GOT3 (cell line): ENCODE measurements at regions not wholly inside any gene's neighbourhood (a gene's known extent, or its start where the extent isn't known, plus 50 kb on each side); places are given as distances from the start of the nearest gene placed in this dataset.

Source experiments
- DNase-seq: peaks from one replicate; lab custom pipeline; 2025; ENCODE audit warnings: mixed read lengths; lab: John Stamatoyannopoulos, UW

DNA sequence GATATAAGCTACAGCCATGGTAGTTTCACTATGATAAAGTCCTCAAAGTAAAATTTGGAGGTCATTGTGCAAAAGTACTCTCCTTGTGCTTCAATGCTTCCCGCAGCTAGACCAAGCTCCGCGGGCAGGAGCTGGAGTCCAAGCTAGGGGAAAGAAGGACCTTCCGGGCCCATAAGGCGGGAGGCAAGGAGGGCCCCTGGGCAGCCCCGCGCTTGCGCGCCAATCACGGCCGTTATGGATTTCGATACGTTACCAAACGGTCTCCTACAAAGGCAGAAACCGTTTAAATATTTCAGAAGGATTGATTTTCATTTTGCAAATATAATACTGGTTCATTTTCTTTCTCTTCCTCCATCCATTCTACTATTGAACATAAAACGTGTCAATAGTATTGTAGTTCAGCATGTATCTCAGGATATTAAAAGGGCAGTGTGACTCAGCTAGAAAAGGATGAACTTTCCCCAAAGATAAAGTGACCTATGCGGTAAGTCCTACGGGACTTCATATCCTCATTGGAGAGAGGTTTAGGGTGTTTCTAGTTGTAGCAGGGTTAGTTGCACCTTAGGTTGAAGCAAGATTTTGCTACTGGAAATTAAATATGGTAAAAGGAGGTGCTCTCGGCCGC is 128.0 kb downstream of the KIF20B start:
- no peak for DNase-seq

DNA sequence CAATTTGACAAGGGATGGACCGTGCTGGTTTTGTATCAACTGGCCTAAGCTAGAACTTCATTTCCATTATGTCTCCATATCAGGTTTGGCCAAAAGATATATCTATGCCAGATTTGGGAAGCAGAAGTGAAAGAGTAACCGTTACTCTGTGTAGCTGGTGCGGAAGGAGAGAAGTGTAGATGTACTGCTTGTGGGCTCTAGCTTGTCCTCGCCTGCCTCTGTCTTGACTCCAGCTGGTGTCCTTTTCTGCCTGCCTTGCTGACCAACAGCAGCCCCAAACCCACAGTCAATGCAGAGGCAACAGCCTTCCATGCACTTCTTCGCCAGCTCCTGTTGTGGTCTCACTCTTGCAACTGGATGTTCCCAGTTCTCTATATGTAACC is 128.5 kb downstream of the KIF20B start:
- DNase-seq = no peak

DNA sequence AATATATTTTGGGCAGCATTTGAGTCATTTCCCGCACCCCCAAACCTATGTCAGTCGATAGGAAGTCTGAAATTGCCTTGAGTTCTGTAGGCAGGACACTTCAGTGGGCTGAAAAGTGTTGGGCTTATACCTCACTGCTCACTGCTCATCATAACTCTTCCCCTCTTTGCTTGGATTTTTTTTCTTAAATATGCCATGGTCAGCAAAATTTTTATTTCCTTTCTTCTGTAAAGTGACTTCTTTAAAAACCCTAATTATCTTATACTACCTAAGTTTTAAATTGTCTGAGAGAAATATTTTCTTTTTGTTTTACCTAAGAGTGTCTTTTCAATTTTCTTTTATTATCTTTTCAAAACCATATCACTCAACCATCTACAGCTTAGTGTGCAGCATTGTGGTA is 129.2 kb downstream of the KIF20B start:
- no peak for DNase-seq

DNA sequence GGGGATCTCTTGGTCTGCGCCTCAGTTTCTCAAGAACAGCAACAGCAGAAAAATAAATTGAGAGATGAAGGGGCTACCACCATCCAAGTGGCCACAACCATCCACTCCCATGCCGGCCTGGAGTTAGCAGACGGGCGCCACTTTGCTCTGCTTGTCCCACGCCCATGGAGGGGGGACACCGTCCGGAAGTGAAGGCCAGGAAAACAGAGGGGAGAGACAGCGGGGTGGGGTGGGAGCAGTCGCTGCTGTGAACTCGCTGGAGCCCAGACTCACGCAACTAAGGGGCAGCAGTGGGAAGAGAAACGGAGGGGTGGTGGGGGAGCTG is 135.4 kb downstream of the KIF20B start:
- DNase-seq = no peak

DNA sequence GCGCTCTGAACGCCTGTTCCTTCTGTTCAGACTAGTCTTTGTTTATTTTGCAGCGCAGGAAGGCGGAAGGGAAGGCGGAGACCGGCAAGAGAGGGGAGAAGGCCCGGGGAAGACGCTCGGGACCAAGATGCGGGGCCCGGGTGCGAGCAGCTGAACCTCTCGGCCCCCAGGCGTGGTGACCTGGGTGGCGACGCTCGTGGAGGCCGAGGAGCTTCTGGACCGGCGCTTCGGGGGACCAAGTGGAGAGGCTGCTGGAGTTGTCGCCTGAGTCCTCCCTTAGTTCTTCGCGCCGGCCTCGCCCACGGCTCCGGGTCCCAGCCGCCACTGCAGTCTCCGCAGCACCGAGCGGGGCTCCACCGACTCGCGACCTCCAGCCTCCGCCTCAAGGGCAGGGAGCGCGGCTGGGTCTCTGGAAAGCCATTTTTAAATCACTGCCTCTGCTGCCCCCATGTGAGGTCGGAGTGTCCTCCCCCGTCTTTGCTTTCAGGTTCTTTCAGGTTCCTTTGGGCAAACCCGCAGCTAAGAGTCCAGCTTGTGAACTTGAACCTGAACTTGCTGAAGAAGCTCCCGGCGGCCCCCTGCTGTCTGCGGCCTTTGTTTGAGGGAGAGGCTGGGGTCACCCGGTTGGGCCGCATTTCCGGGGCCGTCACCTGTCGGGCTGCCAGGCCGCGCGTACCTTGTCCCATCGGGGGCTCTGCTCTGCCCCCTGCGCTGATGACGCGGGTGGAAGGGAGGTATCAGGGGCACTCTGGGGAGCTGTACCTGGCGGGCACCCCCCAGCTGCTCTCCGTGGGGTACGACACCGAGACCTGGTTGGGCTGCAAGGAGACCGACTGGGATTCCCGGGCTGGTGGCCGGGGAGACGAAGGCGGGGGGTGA is 136.0 kb downstream of the KIF20B start:
- no peak for DNase-seq

DNA sequence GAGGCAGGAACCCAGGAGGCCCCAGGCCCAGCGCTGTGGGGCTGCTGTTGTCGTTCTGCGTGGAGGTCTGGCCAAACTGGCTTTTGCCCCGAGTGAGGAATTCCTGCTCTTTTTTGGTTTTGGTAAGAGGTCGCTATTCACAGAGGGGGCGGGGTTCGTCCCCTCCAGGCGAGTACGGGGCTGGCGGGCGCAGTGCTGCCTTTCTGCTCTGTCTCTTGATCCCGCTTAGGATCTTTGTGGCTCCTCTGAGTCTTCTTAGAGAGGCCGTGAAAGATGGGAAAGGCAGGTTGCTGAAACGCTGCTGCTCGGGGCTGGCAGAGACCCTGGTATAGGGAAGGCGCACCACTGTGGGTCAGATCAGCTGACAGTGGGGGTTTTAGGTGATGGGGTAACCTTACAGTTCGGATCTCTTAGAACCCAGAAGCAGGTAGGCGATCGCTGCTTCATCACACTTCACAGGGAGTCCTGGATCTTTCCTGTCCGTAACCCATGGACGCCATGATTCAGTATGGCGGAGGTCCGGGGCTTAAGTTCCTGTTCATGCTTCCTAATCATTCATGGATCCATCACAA is 136.7 kb downstream of the KIF20B start:
- no peak for DNase-seq

DNA sequence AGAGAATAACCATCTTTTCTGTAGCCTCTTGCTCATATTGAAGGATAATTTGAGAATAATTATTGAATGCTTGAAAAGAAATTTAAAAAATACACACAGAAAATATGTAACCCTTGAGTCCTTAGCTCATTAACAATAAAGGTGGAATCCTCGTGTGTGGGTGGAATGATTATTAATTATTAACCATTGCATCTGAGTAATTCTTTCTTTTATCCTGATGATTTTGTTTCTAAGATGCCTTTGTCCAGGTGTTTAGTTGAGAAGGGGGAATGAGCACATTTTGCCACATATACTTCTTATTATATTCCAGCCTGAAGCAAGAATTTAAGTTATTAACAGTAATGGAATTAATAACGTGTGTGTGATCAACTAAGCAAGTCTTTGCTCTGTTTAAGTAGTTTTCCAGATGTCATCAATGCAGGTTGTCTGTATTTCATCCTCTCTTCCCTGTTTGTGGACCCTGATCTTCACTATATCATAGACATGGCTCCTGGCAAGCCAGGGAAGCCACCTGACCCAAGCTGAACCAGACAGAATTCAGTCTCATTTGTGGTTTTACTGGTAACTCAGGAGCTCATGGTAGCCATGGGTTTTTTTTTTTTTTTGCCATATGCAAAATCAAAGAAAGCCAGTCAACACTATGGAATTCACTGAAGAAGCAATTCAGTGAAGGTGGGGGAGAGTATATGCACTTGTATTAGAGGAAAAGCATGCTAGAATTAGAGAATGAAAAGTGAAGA is 144.3 kb downstream of the KIF20B start:
- no peak for DNase-seq

DNA sequence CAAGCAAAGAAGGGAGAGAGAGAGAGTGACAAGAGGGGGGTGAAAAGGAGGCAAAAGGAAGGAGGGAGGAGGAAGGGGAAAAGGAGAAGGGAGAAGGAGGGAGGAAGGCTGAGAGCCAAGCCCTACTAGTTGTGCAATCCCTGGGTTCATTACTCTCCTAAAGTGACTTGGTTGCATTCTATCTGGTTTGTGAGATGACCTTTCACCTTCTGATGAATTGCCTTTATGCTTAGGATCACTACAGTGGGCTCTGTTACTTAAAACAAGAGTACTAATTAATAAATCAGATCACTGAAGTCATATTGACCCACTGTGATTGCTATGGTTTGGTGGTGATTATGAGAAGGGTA is 144.9 kb downstream of the KIF20B start:
- DNase-seq = no peak

DNA sequence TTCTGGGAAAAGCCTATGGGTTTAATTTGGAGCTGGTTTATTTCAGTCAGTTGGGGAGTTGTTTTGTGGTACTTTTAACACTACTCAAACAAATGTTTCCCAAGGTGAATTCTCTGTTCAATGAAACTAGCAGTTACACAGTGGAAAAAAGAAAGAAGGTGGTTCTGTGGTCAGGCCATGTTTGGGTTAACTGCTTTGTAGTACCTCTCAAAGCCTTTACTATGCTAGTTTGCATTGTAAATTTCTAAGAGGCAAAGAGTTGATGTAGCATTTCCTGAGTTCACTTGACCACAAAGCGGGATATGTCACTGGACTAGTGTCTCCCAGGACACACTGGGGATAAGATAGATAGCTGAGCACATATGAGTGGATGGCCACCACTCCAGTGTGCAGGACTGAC is 145.4 kb downstream of the KIF20B start:
- no peak for DNase-seq

DNA sequence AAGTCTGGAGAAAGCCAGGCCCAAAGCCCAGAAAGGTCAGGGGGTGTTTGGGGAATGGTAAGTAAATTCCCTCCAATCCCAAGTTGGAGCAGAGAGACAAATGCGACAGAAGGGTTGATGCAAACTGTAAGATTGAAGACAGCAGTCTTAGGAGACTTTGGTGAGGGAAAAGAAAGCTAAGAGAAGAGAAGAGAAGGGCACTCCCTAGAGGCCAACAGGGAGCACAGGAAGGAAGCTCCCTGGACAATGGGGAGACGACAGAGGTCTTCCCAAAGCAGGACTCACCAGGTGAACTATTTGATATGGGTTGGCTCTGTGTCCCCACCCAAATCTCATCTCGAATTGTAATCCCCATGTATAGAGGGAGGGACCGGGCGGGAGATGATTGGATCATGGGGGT is 151.5 kb downstream of the KIF20B start:
- DNase-seq = no peak

DNA sequence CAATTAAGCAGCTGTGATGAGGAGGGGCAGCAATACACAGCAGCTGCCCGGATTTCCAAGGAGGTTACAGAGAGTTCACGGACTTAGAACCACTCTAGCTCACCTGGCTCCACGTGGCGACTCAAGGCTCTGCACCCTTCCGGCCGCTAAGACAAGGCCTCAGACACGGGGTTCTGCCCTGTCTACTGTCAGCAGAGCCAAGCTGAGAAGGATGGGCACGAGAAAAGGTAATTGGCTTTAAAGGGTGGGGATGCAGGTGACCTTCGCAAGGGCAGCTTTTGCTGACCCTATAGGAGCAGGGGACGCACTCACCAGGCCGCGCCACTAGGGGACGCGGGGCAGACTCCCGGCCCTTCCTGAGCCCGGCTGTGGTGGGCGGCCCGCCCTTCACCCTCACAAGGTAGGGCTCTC is 152.4 kb downstream of the KIF20B start:
- DNase-seq = no peak

DNA sequence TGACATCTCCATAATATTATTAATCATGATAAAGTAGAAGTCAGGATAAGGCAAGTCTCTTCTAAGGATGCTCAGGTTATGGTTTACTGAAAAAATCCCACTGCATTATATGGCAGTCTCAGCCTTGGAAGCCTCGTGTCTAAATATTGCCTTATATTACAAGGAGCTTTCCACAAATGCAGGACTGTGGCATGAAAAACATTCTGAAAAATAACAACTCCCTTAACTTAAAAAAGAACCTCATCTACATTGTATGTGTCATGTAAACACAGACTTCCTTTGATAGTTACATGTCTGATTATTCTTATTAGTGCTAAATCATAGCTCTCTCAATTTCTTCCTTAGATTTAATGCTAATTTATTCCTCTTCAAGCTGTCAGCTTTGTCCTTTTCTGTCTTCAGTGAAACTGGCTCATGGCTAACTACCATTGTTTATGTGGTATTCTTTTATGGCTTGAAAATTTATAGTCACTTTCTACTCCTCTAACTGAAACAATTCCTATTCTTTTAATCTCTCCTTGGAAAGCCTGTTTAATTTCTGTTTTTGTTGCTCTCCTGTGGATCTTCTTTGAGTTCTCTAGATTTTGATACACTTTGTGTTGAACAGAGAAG is 156.1 kb downstream of the KIF20B start:
- no peak for DNase-seq

DNA sequence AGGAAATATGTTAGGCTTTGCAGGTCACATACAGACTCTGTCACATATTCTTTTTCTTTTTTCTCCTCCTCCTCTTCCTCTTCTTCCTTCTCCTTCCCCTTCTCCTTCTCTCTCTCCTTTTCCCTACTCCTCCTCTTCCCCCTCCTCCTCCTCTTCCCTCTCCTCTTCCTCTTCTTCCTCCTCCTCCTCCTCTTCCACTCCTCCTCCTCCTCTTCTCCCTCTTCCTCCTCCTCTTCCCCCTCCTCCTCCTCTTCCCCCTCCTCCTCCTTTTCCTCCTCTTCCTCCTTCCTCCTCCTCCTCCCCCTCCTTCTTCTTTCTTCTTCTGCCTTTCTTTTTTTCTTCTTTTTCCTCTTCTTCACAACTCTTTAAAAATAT is 159.8 kb downstream of the KIF20B start:
- DNase-seq = no peak

DNA sequence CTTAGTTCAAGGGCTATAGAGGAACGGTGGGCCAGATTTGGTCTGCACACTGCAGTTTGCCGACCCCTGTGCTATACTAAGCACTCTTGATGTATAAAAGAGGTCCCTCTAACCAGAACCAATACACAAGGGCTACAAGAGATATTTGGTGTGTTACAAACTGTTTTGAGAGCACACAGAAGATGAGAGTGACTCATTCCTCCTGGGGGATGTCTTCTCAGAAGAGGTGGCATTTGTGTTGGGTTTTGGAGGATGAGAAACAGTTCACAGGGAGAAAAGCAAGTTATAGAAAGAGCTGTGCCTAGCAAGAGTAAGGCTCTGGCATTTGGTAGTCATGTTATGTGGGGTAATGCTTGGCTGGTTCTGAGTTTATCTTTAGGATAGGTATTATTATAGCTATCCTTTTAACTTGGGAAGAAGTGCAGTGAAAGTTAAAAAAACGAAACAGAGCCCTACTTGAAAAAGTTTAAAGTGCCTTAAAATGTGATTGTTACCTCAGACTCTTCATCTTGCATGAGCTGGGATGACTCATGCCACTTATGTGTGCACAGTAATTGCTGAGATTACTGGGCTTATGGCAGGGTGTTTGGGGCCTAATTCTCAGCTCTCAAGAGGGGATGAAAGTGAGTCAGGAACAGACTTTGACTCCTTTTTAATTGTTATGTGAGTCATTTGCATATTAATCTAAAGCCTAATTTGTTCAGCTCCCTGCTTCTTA is 160.4 kb downstream of the KIF20B start:
- DNase-seq = no peak

DNA sequence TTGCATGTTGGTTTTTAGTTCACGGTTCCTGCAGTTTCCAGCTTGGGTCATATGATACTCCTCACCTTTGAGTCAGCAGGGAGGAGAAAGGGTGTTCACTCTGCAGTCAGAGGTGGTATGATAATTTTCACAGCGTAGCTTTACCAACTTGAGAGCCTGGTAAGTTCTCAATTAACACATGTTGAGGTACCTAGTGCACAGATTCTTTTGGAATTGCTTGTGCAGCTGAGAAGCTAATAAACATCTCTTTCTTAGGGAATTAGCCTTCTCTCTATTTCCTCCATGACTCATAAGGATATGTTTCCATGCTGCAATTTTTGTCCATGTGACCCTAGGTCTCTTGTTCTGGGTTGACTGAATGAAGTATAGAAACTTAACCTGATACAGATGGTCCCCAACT is 166.6 kb downstream of the KIF20B start:
- no peak for DNase-seq

DNA sequence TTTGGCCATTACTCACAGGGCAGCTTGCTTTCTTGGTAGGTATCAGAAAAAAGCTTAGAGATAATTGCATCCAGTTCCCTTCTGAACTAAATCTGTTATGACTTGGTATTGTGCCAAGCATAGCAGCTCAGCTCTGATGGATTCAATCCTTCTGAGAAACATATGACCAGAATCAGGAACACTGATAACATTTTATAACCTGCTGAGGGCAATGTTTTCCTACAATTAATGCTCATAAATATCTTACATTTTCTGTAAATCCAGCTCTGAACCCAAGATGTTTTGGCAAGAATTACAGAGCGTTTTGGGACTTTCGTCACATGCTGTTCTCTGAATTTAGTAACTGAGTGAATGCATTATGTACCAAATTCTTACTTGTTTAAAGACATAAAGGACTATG is 167.8 kb downstream of the KIF20B start:
- no peak for DNase-seq

DNA sequence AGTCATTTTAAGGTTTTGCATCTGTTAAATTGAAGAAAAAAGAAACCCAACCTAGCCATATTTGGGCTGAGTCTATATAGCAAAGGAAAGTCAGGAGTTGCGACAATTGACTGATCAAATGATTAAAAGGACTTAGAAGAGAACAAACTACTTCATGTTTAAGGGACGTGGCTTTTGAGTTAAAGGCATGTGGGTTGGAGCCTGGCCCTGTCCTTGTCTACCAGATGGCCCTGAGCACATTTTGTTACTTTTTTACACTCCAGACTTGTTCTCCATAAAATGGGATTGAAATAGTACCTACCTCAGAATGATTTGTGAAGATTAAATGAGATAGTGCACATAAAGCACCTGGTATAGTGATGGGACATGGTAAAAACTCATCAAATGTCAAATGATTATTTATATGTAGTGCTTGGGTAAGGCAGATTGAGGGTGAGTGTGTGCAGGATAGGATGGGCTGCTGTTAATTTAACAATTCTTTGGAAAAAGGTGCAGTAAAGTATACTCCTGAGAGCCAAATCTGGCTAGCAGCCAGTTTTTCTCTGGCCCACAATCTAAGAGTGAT is 168.3 kb downstream of the KIF20B start:
- DNase-seq = no peak

DNA sequence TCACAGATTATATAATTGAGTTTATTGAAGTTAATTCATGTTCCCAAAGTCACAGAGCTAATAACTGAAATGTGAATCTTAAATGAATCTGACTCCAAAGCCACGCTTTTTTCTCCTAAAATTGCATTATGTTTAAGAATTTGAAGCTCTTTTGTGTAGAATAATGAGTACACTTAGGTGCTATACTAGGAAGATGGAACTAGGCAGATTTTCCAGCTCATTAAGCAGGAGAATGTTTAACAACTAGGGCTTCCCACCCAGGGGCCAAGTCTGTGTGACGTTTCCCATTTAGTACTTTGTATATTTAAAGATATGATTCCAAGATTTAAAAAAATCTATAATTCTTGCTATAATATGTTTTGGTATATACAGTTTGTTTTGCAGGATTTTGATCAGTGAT is 169.5 kb downstream of the KIF20B start:
- no peak for DNase-seq

DNA sequence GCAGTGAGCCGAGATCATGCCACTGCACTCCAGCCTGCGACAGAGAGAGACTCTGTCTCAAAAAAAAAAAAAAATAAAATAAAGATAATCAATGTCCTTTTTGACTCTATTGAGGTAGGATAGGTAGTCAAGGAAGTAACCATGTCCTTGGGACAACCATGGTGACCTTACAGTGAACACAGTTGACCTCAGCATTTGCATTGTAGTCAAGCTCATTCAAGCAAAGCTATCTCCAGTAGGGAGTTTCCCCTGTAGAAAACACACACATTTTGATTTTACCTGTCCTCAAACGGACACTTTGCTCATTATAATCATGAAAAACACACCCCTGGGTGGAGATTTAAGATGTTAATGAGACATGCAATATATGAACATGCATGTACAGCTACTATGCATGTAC is 171.7 kb downstream of the KIF20B start:
- DNase-seq = no peak

DNA sequence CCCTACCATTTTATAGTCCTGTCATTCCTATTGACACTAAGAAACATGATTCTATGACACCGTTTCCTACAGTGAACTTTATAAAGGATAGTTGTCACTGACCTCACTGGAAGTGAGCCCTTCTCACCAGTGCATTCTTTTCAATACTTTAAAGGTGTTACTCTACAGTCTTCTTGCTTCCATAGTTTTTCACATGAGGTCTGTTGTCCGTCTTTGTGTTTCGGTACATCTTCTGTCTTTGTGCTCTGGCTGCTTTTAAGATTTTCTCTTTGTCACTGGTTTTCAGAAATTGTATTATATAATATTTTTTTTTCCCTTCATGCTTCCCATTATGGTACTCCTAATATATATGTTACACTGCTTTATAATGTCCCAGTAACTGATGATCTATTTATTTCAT is 174.2 kb downstream of the KIF20B start:
- no peak for DNase-seq

DNA sequence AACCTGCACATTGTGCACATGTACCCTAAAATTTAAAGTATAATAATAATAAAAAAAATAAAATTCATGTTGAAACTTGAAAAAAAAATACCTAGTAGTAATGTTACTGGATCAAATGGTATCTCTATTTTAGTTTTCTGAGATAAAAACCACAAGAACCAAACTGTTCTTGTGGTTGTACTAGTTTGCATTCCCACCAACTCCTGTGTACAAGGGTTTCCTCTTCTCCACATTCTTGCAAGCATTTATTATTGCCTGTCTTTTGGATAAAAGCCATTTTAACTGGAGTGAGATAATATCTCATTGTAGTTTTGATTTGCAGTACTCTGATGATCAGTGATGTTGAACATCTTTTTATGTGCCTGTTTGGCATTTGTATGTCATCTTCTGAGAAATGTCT is 177.7 kb downstream of the KIF20B start:
- no peak for DNase-seq

DNA sequence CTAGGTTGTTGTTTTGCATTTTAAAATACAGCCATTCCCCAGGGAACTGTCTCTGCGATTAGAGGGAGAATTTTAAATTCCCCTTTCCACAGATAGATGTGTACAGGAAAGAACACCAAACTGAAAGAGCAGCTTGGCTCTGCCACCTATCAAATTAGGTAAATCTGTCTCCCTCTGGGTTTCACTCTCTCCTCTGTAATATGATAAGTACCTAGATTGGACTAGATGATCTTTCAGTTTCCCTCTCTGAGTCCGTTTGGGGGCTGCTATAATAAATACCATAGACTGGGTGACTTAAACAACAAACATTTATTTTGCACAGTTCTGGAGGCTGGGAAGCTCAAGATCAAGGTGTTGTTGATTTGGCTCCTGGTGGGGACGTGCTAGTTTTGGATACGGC is 186.0 kb downstream of the KIF20B start:
- no peak for DNase-seq
